Mesodermal cell (in vitro differentiated cells): ENCODE measurements at regions not wholly inside any gene's neighbourhood (a gene's known extent, or its start where the extent isn't known, plus 50 kb on each side); places are given as distances from the start of the nearest gene placed in this dataset.
"Not testable (repeated sequence)": the region's sequence is repeated elsewhere in the genome, so short reads cannot be mapped to it uniquely, and the experiment has no call there.

Source experiments
- H3K27ac ChIP-seq: 2 replicates; pipeline ENCODE4 v1.7.0; 2013; ENCODE audit warnings: mild to moderate bottlenecking, low read depth, low read length, moderate library complexity; ENCODE audit not compliant: severe bottlenecking
- H3K36me3 ChIP-seq: 2 replicates; pipeline ENCODE4 v1.7.1; 2013; ENCODE audit warnings: mild to moderate bottlenecking, low read length, moderate library complexity; ENCODE audit not compliant: control insufficient read depth, insufficient read depth
- H3K4me1 ChIP-seq: one replicate; pipeline ENCODE4 v1.7.1; 2013; ENCODE audit warnings: mild to moderate bottlenecking, low read length; ENCODE audit not compliant: insufficient read depth, control insufficient read depth, poor library complexity, severe bottlenecking
- H3K4me3 ChIP-seq: 2 replicates; pipeline ENCODE4 v1.7.0; 2013; ENCODE audit warnings: low read length, control low read depth, mild to moderate bottlenecking; ENCODE audit not compliant: insufficient read depth, poor library complexity, severe bottlenecking; ENCODE audit errors: extremely low read depth
- H3K9me3 ChIP-seq: 2 replicates; pipeline ENCODE4 v1.7.1; 2013; ENCODE audit warnings: mild to moderate bottlenecking, low read length, moderate library complexity; ENCODE audit not compliant: control insufficient read depth
- WGBS, 2 experiments: methylation state at CpG; one replicate each; pipeline ENCODE4 v1.1.5; 2013; ENCODE audit warnings: missing lambda C conversion rate in 2 of 2; ENCODE audit not compliant: insufficient coverage in 2 of 2; 5-methylcytosine and 5-hydroxymethylcytosine counted together

GRCh38 chr6:71649915-71650314 lies 236.4 kb upstream of the RIMS1 start:
- Histone ChIP-seq H3K36me3 (no peaks in the 10 kb centered on the region), H3K4me3 (no peak overlapping the region), H3K4me1 (no peaks in the 10 kb centered on the region), H3K27ac (no peak overlapping the region), H3K9me3 (no peaks in the 10 kb centered on the region)
- 75 to 100% methylated on average over 1 of the region's 2 CpGs for WGBS, 2 experiments

GRCh38 chr6:71651636-71652035 lies 234.7 kb upstream of the RIMS1 start:
- Histone ChIP-seq H3K4me3 (no peak overlapping the region), H3K27ac (no peak overlapping the region), H3K36me3 (no peaks in the 10 kb centered on the region), H3K4me1 (no peaks in the 10 kb centered on the region), H3K9me3 (no peaks in the 10 kb centered on the region)
- no CpG with 5 or more reads among the region's 2 CpGs for WGBS, 2 experiments

GRCh38 chr6:71656121-71656520 lies 230.2 kb upstream of the RIMS1 start:
- no peaks in the 10 kb centered on the region for H3K9me3 ChIP-seq
- WGBS, 2 experiments: no CpG with 5 or more reads among the region's 1 CpG
- no peaks in the 10 kb centered on the region for H3K36me3 ChIP-seq
- peaks cover 2% of the 10 kb centered on the region for H3K4me1 ChIP-seq
- no peak overlapping the region for H3K4me3 ChIP-seq
- no peak overlapping the region for H3K27ac ChIP-seq

- Histone ChIP-seq H3K4me1 (no peaks in the 10 kb centered on the region), H3K9me3 (peaks cover 4% of the 10 kb centered on the region), H3K27ac (no peak overlapping the region), H3K36me3 (no peaks in the 10 kb centered on the region), H3K4me3 (no peak overlapping the region)
- WGBS, 2 experiments: no CpG with 5 or more reads among the region's 3 CpGs
Observed at GRCh38 chr6:71665931-71666330, 220.4 kb upstream of the RIMS1 start.

- Histone ChIP-seq H3K36me3 (no peaks in the 10 kb centered on the region), H3K27ac (no peak overlapping the region), H3K4me1 (no peaks in the 10 kb centered on the region), H3K9me3 (no peaks in the 10 kb centered on the region), H3K4me3 (no peak overlapping the region)
- 80% methylated on average over 1 of the region's 2 CpGs; no CpG with 5 or more reads in 1 of the 2 experiments for WGBS, 2 experiments
Observed at GRCh38 chr6:71672876-71673275, 213.5 kb upstream of the RIMS1 start.

- H3K27ac ChIP-seq: no peak overlapping the region
- no peaks in the 10 kb centered on the region for H3K9me3 ChIP-seq
- no peak overlapping the region for H3K4me3 ChIP-seq
- H3K36me3 ChIP-seq: no peaks in the 10 kb centered on the region
- no CpG with 5 or more reads among the region's 1 CpG for WGBS, 2 experiments
- no peaks in the 10 kb centered on the region for H3K4me1 ChIP-seq
Observed at GRCh38 chr6:71675386-71675785, 211.0 kb upstream of the RIMS1 start.

GRCh38 chr6:71676298-71676697 lies 210.1 kb upstream of the RIMS1 start:
- Histone ChIP-seq H3K27ac (no peak overlapping the region), H3K9me3 (no peaks in the 10 kb centered on the region), H3K4me3 (no peak overlapping the region), H3K4me1 (no peaks in the 10 kb centered on the region), H3K36me3 (no peaks in the 10 kb centered on the region)

- Histone ChIP-seq H3K4me3 (no peak overlapping the region), H3K36me3 (no peaks in the 10 kb centered on the region), H3K27ac (no peak overlapping the region), H3K9me3 (no peaks in the 10 kb centered on the region), H3K4me1 (no peaks in the 10 kb centered on the region)
- 84% methylated on average over 2 of the region's 3 CpGs; no CpG with 5 or more reads in 1 of the 2 experiments for WGBS, 2 experiments
Observed at GRCh38 chr6:71678091-71678490, 208.3 kb upstream of the RIMS1 start.

GRCh38 chr6:71681234-71681867 lies 205.0 kb upstream of the RIMS1 start:
- H3K4me1 ChIP-seq: no peaks in the 10 kb centered on the region
- no peak overlapping the region for H3K27ac ChIP-seq
- H3K4me3 ChIP-seq: no peak overlapping the region
- H3K36me3 ChIP-seq: no peaks in the 10 kb centered on the region
- H3K9me3 ChIP-seq: no peaks in the 10 kb centered on the region
- WGBS, 2 experiments: 92% methylated on average over 2 of the region's 2 CpGs; no CpG with 5 or more reads in 1 of the 2 experiments

GRCh38 chr6:71686021-71686677 lies 200.2 kb upstream of the RIMS1 start:
- H3K36me3 ChIP-seq, H3K4me3 ChIP-seq, H3K4me1 ChIP-seq, H3K9me3 ChIP-seq, H3K27ac ChIP-seq: not testable (repeated sequence)
- 96 to 97% methylated on average over 14 to 20 of the region's 23 CpGs for WGBS, 2 experiments

- no peaks in the 10 kb centered on the region for H3K36me3 ChIP-seq
- no CpG with 5 or more reads among the region's 2 CpGs for WGBS, 2 experiments
- H3K27ac ChIP-seq: no peak overlapping the region
- no peak overlapping the region for H3K4me3 ChIP-seq
- H3K9me3 ChIP-seq: no peaks in the 10 kb centered on the region
- no peaks in the 10 kb centered on the region for H3K4me1 ChIP-seq
Observed at GRCh38 chr6:71698702-71699101, 187.6 kb upstream of the RIMS1 start.
